ENCODE measurements at regions not wholly inside any gene's neighbourhood (a gene's known extent, or its start where the extent isn't known, plus 50 kb on each side); places are given as distances from the start of the nearest gene placed in this dataset.

DNA sequence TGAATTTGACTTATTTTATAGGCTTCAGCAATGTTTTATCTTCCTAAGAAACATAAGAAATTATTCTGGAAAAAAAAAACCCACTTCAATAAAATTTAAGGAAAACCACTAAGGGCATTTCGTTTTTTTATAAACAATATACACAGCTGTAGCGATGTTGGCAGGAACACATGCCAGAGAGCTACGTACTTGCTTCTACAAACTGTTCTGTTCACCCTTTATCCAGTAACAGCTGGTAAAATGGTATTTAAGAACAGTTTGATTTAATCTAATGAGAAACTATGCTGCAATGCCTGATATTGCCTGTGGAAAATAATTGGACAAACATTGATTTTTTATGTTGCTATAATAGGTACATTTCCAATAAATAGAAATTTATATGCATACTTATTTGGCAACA, 137.2 kb upstream of the DACH1 start:
- no peak for DNase-seq (ENCODE audit: low read depth, low spot score)

DNA sequence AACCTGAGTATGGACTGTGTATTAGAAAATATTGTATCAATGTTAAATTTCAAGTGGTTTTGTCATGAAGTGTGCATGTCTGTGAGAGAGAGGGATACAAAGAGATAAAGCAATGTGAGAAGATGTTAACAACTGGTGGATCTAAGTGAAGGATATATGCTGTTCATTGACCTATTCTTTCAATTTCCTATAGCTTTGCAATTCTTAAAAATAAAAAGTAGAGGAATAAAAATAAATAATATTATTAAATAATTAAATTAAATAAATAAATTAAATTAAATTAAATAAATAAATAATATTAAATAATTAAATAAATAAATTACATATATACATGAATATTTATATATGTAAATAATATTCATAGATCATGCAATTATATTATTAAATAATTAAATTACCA, 131.2 kb upstream of the DACH1 start:
- no peak for DNase-seq (ENCODE audit: low read depth, low spot score)

DNA sequence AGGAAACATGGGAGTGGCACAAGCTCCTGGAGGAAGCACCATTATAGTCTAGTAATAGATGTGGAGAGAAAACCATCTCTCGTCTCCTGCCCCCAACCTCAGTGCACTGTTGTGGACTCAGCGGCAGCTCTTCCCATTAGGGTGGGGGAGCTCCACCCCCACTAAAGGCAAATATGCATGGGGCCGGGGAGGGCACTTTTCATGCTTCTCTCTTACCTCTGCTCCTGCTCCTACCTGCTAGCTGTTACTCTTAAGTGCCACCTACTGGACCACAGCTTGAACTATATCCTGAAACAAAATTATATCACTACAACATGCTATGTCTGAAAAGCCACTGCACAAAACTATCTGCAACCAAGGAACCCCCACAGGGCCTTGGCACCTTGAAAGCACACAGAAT, 112.6 kb upstream of the DACH1 start:
- peak; percentile 19 for DNase-seq (ENCODE audit: low read depth, low spot score)

DNA sequence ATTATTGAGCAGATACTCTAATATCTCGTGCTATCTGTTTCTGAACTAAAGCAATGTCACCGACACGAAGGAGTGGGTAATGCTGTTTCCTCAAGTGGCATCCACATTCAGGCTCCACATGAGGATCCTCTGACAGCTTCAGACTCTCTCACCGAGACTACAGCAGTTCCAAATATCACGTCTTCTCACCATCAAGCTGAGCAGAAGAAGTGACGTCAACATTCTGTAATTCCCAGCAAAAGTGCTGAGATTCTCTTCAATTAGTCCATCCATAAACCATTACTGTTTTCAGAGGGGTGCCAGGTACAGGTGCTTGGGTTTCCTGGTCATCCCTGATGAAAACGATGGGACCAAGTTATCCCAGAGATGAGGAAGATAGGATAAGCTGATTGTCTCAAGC, 110.0 kb upstream of the DACH1 start:
- no peak for DNase-seq (ENCODE audit: low read depth, low spot score)

DNA sequence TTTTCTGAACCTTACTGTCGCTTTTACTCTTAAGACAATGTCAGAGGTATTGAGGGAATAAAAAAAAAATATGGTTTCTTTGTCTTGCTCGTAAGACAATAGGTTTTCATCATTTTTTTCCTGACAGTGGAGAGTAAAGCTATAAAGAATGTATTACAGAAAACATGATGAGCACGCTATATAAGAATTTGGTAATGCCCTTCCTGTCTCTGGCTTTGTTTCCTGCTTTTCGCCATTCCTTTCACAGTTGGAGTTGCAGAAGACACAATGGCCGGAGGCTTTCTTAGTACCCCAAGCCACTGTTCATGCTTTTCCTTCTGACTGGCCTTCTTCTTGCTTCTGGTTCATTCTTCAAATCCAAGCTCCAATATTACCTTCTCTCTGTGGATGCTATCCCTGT, 101.0 kb upstream of the DACH1 start:
- DNase-seq (ENCODE audit: low read depth, low spot score): peak; percentile 65

DNA sequence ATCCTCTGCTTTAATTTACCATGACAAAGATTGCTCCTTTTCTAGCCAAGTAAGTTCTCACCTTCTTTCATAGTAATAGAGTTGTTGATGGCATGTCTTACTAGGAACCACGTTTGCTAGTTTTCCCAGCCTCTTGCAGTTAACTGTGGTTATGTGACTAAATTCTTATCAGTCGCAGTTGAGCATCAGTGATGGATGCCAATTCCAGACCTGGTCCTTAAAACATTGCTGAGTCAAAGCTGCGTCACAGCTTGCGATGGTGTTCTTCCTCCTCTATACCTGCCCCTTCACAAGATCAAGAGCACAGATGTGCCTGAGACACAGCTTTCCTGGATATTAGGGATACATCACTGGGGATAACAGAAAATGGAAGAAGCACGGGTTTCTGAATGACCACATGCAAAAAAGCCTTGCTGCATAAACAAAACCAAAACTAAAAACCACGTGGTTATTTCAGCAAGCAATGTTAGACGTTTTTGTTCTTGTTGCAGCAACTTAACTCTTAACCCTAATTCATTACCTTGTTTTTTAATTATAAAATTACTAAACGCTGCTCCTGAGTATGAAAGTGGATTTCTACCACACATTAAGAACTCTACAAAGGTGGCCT, 97.6 kb upstream of the DACH1 start:
- DNase-seq (ENCODE audit: low read depth, low spot score): no peak

DNA sequence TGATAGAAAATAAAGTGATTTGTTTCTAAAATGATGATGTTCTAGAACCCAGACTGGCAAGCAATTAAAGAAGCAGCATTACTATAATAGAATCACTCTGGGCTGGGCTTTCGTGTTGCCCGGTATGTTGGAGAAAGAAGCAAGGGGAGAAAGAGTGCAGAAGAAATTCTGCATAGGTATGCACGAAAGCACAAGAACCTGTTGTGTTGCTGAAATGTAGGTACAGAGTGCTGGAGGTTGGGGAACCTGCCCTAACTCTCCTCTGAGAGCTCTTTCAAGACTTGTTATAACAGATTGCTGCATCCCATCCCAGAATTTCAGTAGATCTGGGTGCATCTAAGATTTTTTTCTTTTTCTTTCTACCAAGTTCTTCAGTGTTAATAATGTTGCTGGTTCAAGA, 95.7 kb upstream of the DACH1 start:
- DNase-seq (ENCODE audit: low read depth, low spot score): no peak

DNA sequence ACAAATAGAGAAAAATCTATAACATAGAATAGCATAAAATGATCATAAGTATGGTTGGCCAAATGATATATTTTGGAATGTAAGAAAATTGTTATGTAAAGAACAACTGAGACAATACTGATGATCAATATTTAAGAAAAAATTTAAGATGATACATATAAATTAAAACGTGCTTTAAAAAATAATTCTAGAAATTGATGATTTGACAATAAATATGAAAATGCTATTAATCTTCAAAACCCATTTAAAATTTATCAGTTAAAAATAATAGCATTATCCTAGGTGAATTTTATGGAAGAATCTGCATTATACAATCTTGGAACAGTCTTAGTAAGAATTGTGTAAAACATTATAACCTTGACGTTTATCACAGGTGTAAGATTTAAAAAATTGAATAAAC, 95.1 kb upstream of the DACH1 start:
- DNase-seq (ENCODE audit: low read depth, low spot score): no peak

DNA sequence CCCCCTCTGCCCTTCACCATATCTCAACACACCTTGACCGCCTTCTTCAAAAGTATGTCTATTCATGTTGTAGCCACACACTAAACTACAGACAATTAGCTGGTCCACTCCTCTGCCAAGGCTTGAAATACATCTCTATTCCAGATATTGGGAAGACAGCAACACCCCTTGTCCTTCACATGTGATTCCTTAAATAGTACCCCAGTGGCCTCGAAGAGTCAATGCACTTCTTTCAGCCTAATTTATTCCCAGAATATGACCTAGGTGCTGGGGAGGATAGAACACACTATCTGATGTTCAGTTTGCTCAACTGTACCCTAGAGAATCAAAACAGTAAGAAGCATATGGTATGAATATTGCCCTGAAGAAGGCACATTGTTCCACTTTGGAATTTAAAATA, 82.4 kb upstream of the DACH1 start:
- DNase-seq (ENCODE audit: low read depth, low spot score): no peak

DNA sequence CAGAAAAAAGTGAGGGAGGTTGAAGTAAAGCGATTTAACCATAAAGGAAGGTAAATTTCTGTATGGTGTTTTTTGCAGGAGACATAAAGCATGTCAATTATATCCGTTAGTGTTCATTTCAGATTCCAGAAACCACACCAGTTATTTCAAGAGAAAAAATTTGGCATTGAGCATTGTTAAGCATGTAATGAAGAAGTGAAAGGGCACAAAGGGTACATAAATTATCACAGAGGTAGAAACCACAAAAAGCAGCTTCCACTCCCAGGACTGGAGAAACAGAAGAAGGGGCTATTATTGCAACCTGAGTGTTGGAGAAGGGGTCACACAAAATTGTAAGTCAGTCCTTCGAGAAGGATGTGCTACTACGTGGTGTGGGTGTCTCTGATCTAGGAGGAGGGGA, 72.2 kb upstream of the DACH1 start:
- no peak for DNase-seq (ENCODE audit: low read depth, low spot score)

DNA sequence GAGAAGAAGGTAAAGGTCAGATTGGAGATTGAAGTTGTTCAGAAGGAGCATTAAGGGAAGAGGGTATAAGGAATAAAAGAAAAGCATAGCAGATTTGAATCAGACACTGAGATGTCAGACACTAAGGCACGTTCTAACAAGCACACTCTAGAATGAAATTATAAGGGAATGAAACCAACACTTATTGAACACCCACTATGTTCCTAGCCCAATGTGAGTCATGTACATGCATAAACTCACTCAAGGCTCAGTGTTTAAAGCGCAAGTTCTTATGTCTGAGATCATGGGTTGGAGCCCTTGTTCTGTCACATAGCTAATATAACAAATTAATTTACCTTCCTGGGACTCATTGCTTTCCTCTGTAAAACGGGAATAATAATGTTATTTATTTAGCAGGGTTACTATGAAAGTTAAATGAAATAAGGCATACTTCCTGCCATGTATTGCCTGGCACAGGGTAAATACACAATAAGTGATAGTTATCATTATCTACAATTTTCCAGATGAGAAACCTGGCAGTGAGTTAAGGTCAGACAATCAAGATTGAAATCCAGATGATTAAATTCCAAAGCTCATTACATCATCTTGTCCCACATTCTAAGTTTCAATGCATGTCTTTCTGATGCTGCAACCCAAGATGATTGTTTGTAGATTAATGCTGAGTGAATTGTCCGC, 68.3 kb upstream of the DACH1 start:
- DNase-seq (ENCODE audit: low read depth, low spot score): no peak

DNA sequence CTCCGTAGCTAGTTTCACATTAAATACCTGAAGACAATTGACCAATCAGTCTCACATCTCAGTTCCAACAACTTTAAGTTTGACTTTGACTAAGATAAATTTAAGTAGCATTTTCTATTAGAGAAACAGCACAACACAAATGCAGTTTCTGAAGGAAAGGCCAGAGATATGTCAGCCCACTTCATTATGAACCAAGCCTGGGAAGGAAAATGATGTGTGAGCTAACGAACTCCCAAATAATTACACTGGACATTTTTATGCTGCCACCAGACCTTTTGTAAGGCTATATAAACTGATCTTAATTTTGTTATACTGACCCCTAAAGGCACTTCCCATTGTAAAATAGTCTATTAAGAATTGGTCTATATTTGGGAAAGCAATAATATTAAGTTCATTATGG, 57.9 kb upstream of the DACH1 start:
- DNase-seq (ENCODE audit: low read depth, low spot score): no peak

DNA sequence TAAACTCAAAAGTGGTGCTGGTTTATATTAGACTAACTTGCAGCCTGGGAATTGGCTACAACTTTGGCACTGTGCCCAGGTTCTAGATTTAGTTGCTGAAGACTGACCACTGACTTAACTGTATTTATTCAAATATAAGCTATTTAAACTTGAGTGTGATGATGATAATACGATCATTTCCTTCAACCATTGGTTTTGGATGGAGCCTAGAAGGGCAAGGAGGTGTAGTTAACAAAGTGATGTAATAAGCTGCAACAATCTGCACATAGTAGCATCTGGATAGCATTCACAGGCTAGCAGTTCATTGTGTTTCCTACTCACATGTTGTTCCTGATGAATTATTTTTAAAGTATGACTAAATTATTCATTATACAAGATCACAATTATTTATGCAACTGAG, 55.2 kb upstream of the DACH1 start:
- DNase-seq (ENCODE audit: low read depth, low spot score): no peak

All from ELF-1 (cell line).